ENCODE measurements at regions not wholly inside any gene's neighbourhood (a gene's known extent, or its start where the extent isn't known, plus 50 kb on each side); places are given as distances from the start of the nearest gene placed in this dataset.
"Not testable (repeated sequence)": the region's sequence is repeated elsewhere in the genome, so short reads cannot be mapped to it uniquely, and the experiment has no call there.

- H3K4me2 ChIP-seq (ENCODE audit: low read depth, low read length, poor library complexity, severe bottlenecking), result no peak overlapping the region
- H3K27ac ChIP-seq (ENCODE audit: low read depth, low read length), result no peak overlapping the region
- H3K36me3 ChIP-seq (ENCODE audit: low read length), result no peaks in the 10 kb centered on the region
- H3K9me2 ChIP-seq (replicated peaks; ENCODE audit: insufficient read depth, low read length), result no peaks in the 10 kb centered on the region
- TF ChIP-seq EZH2phosphoT487 (conservative IDR thresholded peaks at IDR 0.05; ENCODE audit: low read length) (no peak), CTCF (IDR thresholded peaks at IDR 0.05; ENCODE audit: insufficient read depth, low read length, poor library complexity, severe bottlenecking) (no peak)
- no peak overlapping the region for H2AFZ ChIP-seq (ENCODE audit: low read depth, low read length, severe bottlenecking)
- no peaks in the 10 kb centered on the region for H3K79me2 ChIP-seq (ENCODE audit: insufficient read depth, low read length)
- H3K9ac ChIP-seq (ENCODE audit: low read length), result no peak overlapping the region
- H3K4me3 ChIP-seq (ENCODE audit: insufficient read depth, low read length, poor library complexity, severe bottlenecking), result no peak overlapping the region
- no peaks in the 10 kb centered on the region for H4K20me1 ChIP-seq (ENCODE audit: low read depth, low read length)
- no peaks in the 10 kb centered on the region for H3K27me3 ChIP-seq (ENCODE audit: low read length)
- H3F3A ChIP-seq (ENCODE audit: insufficient read depth), result no peaks in the 10 kb centered on the region
- no peaks in the 10 kb centered on the region for H3K9me3 ChIP-seq (ENCODE audit: insufficient read depth, low read length)
These were observed 1352.8 kb downstream of the REEP3 start for GRCh38 chr10:64873959-64874358.

DNA sequence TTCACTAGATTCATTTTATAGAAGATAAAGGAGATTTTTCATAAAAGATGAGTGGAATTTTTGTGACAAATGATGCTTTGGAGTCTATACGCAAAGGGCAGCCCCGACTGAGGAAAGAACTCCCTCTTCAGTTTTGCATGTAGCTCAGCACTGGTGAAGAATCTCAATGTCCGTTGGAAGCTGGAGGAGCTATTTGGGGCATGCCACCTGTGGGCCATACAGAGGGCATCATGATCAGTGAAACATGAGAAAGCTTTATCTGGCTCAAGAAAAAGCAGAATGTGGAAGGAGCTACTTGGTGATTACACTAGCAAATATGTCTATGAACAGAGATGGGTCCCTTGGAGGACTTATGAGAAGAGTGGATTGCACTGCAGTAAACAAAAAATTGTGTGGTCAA lies 1359.3 kb downstream of the REEP3 start:
- H2AFZ ChIP-seq (ENCODE audit: low read depth, low read length, severe bottlenecking), result no peak overlapping the region
- H3K4me3 ChIP-seq (ENCODE audit: insufficient read depth, low read length, poor library complexity, severe bottlenecking), result no peak overlapping the region
- H3K27me3 ChIP-seq (ENCODE audit: low read length), result no peaks in the 10 kb centered on the region
- no peaks in the 10 kb centered on the region for H3K79me2 ChIP-seq (ENCODE audit: insufficient read depth, low read length)
- H3F3A ChIP-seq (ENCODE audit: insufficient read depth), result no peaks in the 10 kb centered on the region
- H3K36me3 ChIP-seq (ENCODE audit: low read length), result no peaks in the 10 kb centered on the region
- no peaks in the 10 kb centered on the region for H3K9me2 ChIP-seq (replicated peaks; ENCODE audit: insufficient read depth, low read length)
- H3K4me2 ChIP-seq (ENCODE audit: low read depth, low read length, poor library complexity, severe bottlenecking), result no peak overlapping the region
- TF ChIP-seq CTCF (IDR thresholded peaks at IDR 0.05; ENCODE audit: insufficient read depth, low read length, poor library complexity, severe bottlenecking) (no peak), EZH2phosphoT487 (conservative IDR thresholded peaks at IDR 0.05; ENCODE audit: low read length) (no peak)
- no peak overlapping the region for H3K9ac ChIP-seq (ENCODE audit: low read length)
- no peaks in the 10 kb centered on the region for H3K9me3 ChIP-seq (ENCODE audit: insufficient read depth, low read length)
- H4K20me1 ChIP-seq (ENCODE audit: low read depth, low read length), result no peaks in the 10 kb centered on the region
- no peak overlapping the region for H3K27ac ChIP-seq (ENCODE audit: low read depth, low read length)

GRCh38 chr10:64881257-64881656 lies 1360.1 kb downstream of the REEP3 start:
- Histone ChIP-seq H3K9me2 (replicated peaks; ENCODE audit: insufficient read depth, low read length) (no peaks in the 10 kb centered on the region), H3K9ac (ENCODE audit: low read length) (no peak overlapping the region), H3K79me2 (ENCODE audit: insufficient read depth, low read length) (no peaks in the 10 kb centered on the region), H4K20me1 (ENCODE audit: low read depth, low read length) (no peaks in the 10 kb centered on the region), H3F3A (ENCODE audit: insufficient read depth) (no peaks in the 10 kb centered on the region), H3K27me3 (ENCODE audit: low read length) (no peaks in the 10 kb centered on the region), H3K36me3 (ENCODE audit: low read length) (no peaks in the 10 kb centered on the region), H3K9me3 (ENCODE audit: insufficient read depth, low read length) (no peaks in the 10 kb centered on the region), H3K27ac (ENCODE audit: low read depth, low read length) (no peak overlapping the region), H3K4me2 (ENCODE audit: low read depth, low read length, poor library complexity, severe bottlenecking) (no peak overlapping the region), H3K4me3 (ENCODE audit: insufficient read depth, low read length, poor library complexity, severe bottlenecking) (no peak overlapping the region), H2AFZ (ENCODE audit: low read depth, low read length, severe bottlenecking) (no peak overlapping the region)
- TF ChIP-seq EZH2phosphoT487 (conservative IDR thresholded peaks at IDR 0.05; ENCODE audit: low read length), result no peak
- TF ChIP-seq CTCF (IDR thresholded peaks at IDR 0.05; ENCODE audit: insufficient read depth, low read length, poor library complexity, severe bottlenecking), result no peak

- H3K27me3 ChIP-seq (ENCODE audit: low read length), result no peaks in the 10 kb centered on the region
- H2AFZ ChIP-seq (ENCODE audit: low read depth, low read length, severe bottlenecking), result no peak overlapping the region
- H3K36me3 ChIP-seq (ENCODE audit: low read length), result no peaks in the 10 kb centered on the region
- no peaks in the 10 kb centered on the region for H3K9me2 ChIP-seq (replicated peaks; ENCODE audit: insufficient read depth, low read length)
- H3K27ac ChIP-seq (ENCODE audit: low read depth, low read length), result no peak overlapping the region
- no peaks in the 10 kb centered on the region for H3K79me2 ChIP-seq (ENCODE audit: insufficient read depth, low read length)
- no peak overlapping the region for H3K4me3 ChIP-seq (ENCODE audit: insufficient read depth, low read length, poor library complexity, severe bottlenecking)
- no peaks in the 10 kb centered on the region for H3K9me3 ChIP-seq (ENCODE audit: insufficient read depth, low read length)
- H4K20me1 ChIP-seq (ENCODE audit: low read depth, low read length), result no peaks in the 10 kb centered on the region
- H3F3A ChIP-seq (ENCODE audit: insufficient read depth), result no peaks in the 10 kb centered on the region
- no peak overlapping the region for H3K9ac ChIP-seq (ENCODE audit: low read length)
- no peak overlapping the region for H3K4me2 ChIP-seq (ENCODE audit: low read depth, low read length, poor library complexity, severe bottlenecking)
- no peak for TF ChIP-seq EZH2phosphoT487 (conservative IDR thresholded peaks at IDR 0.05; ENCODE audit: low read length)
These were observed 1375.4 kb downstream of the REEP3 start for GRCh38 chr10:64896582-64896981.

GRCh38 chr10:64906311-64906710 lies 1385.1 kb downstream of the REEP3 start:
- H3K9ac ChIP-seq (ENCODE audit: low read length); H3K4me2 ChIP-seq (ENCODE audit: low read depth, low read length, poor library complexity, severe bottlenecking); H3K4me3 ChIP-seq (ENCODE audit: insufficient read depth, low read length, poor library complexity, severe bottlenecking); H3F3A ChIP-seq (ENCODE audit: insufficient read depth); H3K27me3 ChIP-seq (ENCODE audit: low read length); H3K9me3 ChIP-seq (ENCODE audit: insufficient read depth, low read length); H4K20me1 ChIP-seq (ENCODE audit: low read depth, low read length); H3K27ac ChIP-seq (ENCODE audit: low read depth, low read length); H2AFZ ChIP-seq (ENCODE audit: low read depth, low read length, severe bottlenecking); H3K79me2 ChIP-seq (ENCODE audit: insufficient read depth, low read length); H3K9me2 ChIP-seq (replicated peaks; ENCODE audit: insufficient read depth, low read length); H3K36me3 ChIP-seq (ENCODE audit: low read length): not testable (repeated sequence)

DNA sequence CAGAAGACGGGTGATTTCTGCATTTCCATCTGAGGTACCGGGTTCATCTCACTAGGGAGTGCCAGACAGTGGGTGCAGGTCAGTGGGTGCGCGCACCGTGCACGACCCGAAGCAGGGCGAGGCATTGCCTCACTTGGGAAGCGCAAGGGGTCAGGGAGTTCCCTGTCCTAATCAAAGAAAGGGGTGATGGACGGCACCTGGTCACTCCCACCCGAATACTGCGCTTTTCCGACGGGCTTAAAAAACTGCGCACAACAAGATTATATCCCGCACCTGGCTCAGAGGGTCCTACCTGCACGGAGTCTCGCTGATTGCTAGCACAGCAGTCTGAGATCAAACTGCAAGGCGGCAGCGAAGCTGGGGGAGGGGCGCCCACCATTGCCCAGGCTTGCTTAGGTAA lies 1403.1 kb downstream of the REEP3 start:
- not testable (repeated sequence) for H2AFZ ChIP-seq (ENCODE audit: low read depth, low read length, severe bottlenecking); H3K27me3 ChIP-seq (ENCODE audit: low read length); H3K9ac ChIP-seq (ENCODE audit: low read length); H3K9me2 ChIP-seq (replicated peaks; ENCODE audit: insufficient read depth, low read length); H3F3A ChIP-seq (ENCODE audit: insufficient read depth); H3K9me3 ChIP-seq (ENCODE audit: insufficient read depth, low read length); H3K27ac ChIP-seq (ENCODE audit: low read depth, low read length); H3K36me3 ChIP-seq (ENCODE audit: low read length); H3K4me3 ChIP-seq (ENCODE audit: insufficient read depth, low read length, poor library complexity, severe bottlenecking); H3K79me2 ChIP-seq (ENCODE audit: insufficient read depth, low read length); H4K20me1 ChIP-seq (ENCODE audit: low read depth, low read length); H3K4me2 ChIP-seq (ENCODE audit: low read depth, low read length, poor library complexity, severe bottlenecking)
